HEK293T (cell line): ENCODE measurements at regions not wholly inside any gene's neighbourhood (a gene's known extent, or its start where the extent isn't known, plus 50 kb on each side); places are given as distances from the start of the nearest gene placed in this dataset.

Source experiments
- CTCF ChIA-PET: fragments of 350-600 bp; formaldehyde crosslinking; extraction: SDS; loops from one replicate; lab custom pipeline; 2021; ENCODE audit warnings: antibody characterized with exemption, inconsistent platforms; lab: Yijun Ruan, JAX
- POLR2A ChIA-PET: fragments of 350-600 bp; formaldehyde crosslinking; extraction: SDS; loops from one replicate; lab custom pipeline; 2020; ENCODE audit warnings: antibody characterized with exemption, inconsistent platforms; lab: Yijun Ruan, JAX
- DNase-seq: peaks from one replicate; pipeline ENCODE4 v3.0.0; 2012; ENCODE audit warnings: mixed read lengths; ENCODE audit errors: extremely low spot score
- ARNT ChIP-seq: fragments of 450-650 bp; IDR thresholded peaks from 2 replicates; pipeline ENCODE4 v1.6.1; 2017; ENCODE audit warnings: mild to moderate bottlenecking
- BHLHE40 ChIP-seq: fragments of 450-650 bp; IDR thresholded peaks from 2 replicates; pipeline ENCODE4 v1.6.1; 2016; ENCODE audit warnings: mild to moderate bottlenecking, moderate library complexity, borderline replicate concordance
- CTBP1 ChIP-seq: fragments of 450-650 bp; IDR thresholded peaks from 2 replicates; pipeline ENCODE4 v1.6.1; 2016; ENCODE audit warnings: borderline replicate concordance
- ELF4 ChIP-seq: fragments of 450-650 bp; IDR thresholded peaks from 2 replicates; pipeline ENCODE4 v1.6.1; 2017; ENCODE audit warnings: antibody characterized with exemption
- FOXA1 ChIP-seq: fragments of 450-650 bp; IDR thresholded peaks from 2 replicates; pipeline ENCODE4 v1.6.1; 2016; ENCODE audit warnings: mild to moderate bottlenecking
- FOXK2 ChIP-seq: fragments of 450-650 bp; IDR thresholded peaks from 2 replicates; pipeline ENCODE4 v1.6.1; 2016; ENCODE audit warnings: mild to moderate bottlenecking
- FOXM1 ChIP-seq: fragments of 450-650 bp; IDR thresholded peaks from 2 replicates; pipeline ENCODE4 v1.6.1; 2017; ENCODE audit warnings: mild to moderate bottlenecking, borderline replicate concordance
- HDGF ChIP-seq: fragments of 450-650 bp; IDR thresholded peaks from 2 replicates; pipeline ENCODE4 v1.6.1; 2017; ENCODE audit warnings: antibody characterized with exemption, borderline replicate concordance
- L3MBTL2 ChIP-seq: fragments of 450-650 bp; conservative IDR thresholded peaks from 2 replicates; pipeline ENCODE4 v1.6.1; 2016; ENCODE audit warnings: mild to moderate bottlenecking
- LEF1 ChIP-seq: fragments of 450-650 bp; IDR thresholded peaks from 2 replicates; pipeline ENCODE4 v1.6.1; 2017; ENCODE audit warnings: mild to moderate bottlenecking, borderline replicate concordance
- NFRKB ChIP-seq: fragments of 450-650 bp; IDR thresholded peaks from 2 replicates; pipeline ENCODE4 v1.6.1; 2016; ENCODE audit warnings: mild to moderate bottlenecking, moderate library complexity
- SP1 ChIP-seq: fragments of 450-650 bp; IDR thresholded peaks from 2 replicates; pipeline ENCODE4 v1.6.1; 2017
- SUZ12 ChIP-seq: fragments of 450-650 bp; IDR thresholded peaks from 2 replicates; pipeline ENCODE4 v1.6.1; 2016; ENCODE audit warnings: mild to moderate bottlenecking
- TARDBP ChIP-seq: fragments of 450-650 bp; IDR thresholded peaks from 2 replicates; pipeline ENCODE4 v1.6.1; 2016
- ZNF384 ChIP-seq: fragments of 450-650 bp; IDR thresholded peaks from 2 replicates; pipeline ENCODE4 v1.6.1; 2016
- TF ChIP-seq, protein P1 (sequence below): fragments of 450-650 bp; IDR thresholded peaks from 2 replicates; pipeline ENCODE4 v1.6.1; 2016

- POLR2A ChIA-PET: no interaction called here
- no peak for DNase-seq
- TF ChIP-seq HDGF: no peak
- TF ChIP-seq ARNT: no peak
- no peak for TF ChIP-seq SUZ12
- no peak for TF ChIP-seq TARDBP
- TF ChIP-seq, protein P1, sequence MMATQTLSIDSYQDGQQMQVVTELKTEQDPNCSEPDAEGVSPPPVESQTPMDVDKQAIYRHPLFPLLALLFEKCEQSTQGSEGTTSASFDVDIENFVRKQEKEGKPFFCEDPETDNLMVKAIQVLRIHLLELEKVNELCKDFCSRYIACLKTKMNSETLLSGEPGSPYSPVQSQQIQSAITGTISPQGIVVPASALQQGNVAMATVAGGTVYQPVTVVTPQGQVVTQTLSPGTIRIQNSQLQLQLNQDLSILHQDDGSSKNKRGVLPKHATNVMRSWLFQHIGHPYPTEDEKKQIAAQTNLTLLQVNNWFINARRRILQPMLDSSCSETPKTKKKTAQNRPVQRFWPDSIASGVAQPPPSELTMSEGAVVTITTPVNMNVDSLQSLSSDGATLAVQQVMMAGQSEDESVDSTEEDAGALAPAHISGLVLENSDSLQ: no peak
- no peak for TF ChIP-seq LEF1
- TF ChIP-seq NFRKB: no peak
- TF ChIP-seq SP1: no peak
- TF ChIP-seq FOXK2: no peak
- TF ChIP-seq ELF4: no peak
- TF ChIP-seq L3MBTL2: no peak
- TF ChIP-seq ZNF384: no peak
- no peak for TF ChIP-seq FOXA1
- no peak for TF ChIP-seq CTBP1
- TF ChIP-seq BHLHE40: no peak
- CTCF ChIA-PET: no interaction called here
Measured at GRCh38 chr16:9511389-9511788, 419.9 kb downstream of the HAPSTR1 start.

GRCh38 chr16:9516444-9516843, 425.0 kb downstream of the HAPSTR1 start:
- no peak for DNase-seq
- TF ChIP-seq SUZ12 (no peak), SP1 (no peak), BHLHE40 (no peak)
- CTCF ChIA-PET: no interaction called here
- POLR2A ChIA-PET: no interaction called here

GRCh38 chr16:9518051-9518450, 426.6 kb downstream of the HAPSTR1 start:
- DNase-seq: no peak
- CTCF ChIA-PET: no interaction called here
- POLR2A ChIA-PET: no interaction called here
- TF ChIP-seq SUZ12 (no peak), ZNF384 (no peak), ELF4 (no peak), BHLHE40 (no peak), SP1 (no peak), HDGF (no peak), FOXM1 (no peak), LEF1 (no peak), L3MBTL2 (no peak), TARDBP (no peak), CTBP1 (no peak), NFRKB (no peak), FOXK2 (no peak), ARNT (no peak), FOXA1 (no peak)
- TF ChIP-seq, protein P1: no peak

GRCh38 chr16:9518581-9518980, 427.1 kb downstream of the HAPSTR1 start:
- ChIA-PET POLR2A (no interaction called here), CTCF (no interaction called here)
- no peak for DNase-seq
- no peak for TF ChIP-seq TARDBP
- TF ChIP-seq, protein P1: no peak
- TF ChIP-seq BHLHE40: no peak
- TF ChIP-seq ELF4: no peak
- TF ChIP-seq SUZ12: no peak
- no peak for TF ChIP-seq NFRKB
- no peak for TF ChIP-seq FOXK2
- TF ChIP-seq ARNT: no peak
- no peak for TF ChIP-seq L3MBTL2
- no peak for TF ChIP-seq CTBP1
- TF ChIP-seq FOXM1: no peak
- TF ChIP-seq ZNF384: no peak
- no peak for TF ChIP-seq LEF1
- no peak for TF ChIP-seq SP1
- no peak for TF ChIP-seq FOXA1

GRCh38 chr16:9521749-9522370, 430.4 kb downstream of the HAPSTR1 start:
- TF ChIP-seq SUZ12 (no peak), FOXA1 (no peak), FOXK2 (no peak), LEF1 (no peak), BHLHE40 (no peak), HDGF (no peak), CTBP1 (no peak), TARDBP (no peak), NFRKB (no peak), ARNT (no peak), FOXM1 (no peak), ELF4 (no peak), SP1 (no peak), ZNF384 (no peak), L3MBTL2 (no peak)
- TF ChIP-seq, protein P1: no peak
- POLR2A ChIA-PET: no interaction called here
- CTCF ChIA-PET: no interaction called here
- no peak for DNase-seq

DNA sequence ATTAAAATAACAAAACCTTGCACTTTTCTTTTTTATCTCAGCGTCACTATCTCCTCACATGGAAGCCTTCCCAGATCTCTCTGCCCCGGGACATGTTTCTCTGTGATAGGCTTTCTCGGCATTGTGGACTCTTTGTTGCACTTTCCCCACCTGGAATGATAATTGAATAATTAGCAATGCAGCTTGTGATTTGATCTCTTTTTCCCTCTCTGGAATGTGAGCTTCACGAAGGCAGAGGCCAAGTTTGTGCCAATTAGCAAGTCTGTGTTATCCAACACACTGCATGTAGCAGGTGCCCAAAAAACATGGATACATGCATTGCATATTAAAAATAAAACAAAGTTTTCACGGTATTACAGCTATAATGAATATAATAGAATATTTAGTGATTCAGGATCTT, 431.2 kb downstream of the HAPSTR1 start:
- no peak for DNase-seq
- TF ChIP-seq L3MBTL2 (no peak), LEF1 (no peak), SP1 (no peak), FOXA1 (no peak), ELF4 (no peak), HDGF (no peak), FOXK2 (no peak), FOXM1 (no peak), CTBP1 (no peak), SUZ12 (no peak), BHLHE40 (no peak), NFRKB (no peak), ZNF384 (no peak), ARNT (no peak), TARDBP (no peak)
- TF ChIP-seq, protein P1: no peak
- CTCF ChIA-PET: no interaction called here
- POLR2A ChIA-PET: no interaction called here
